C1 segment of cervical spinal cord (tissue), 14 donors: ENCODE measurements at regions not wholly inside any gene's neighbourhood (a gene's known extent, or its start where the extent isn't known, plus 50 kb on each side); places are given as distances from the start of the nearest gene placed in this dataset.

Experiments used
- DNase-seq, 14 donors: peaks; one replicate each; lab custom pipeline; 2025; lab: John Stamatoyannopoulos, UW

GRCh38 chr2:122105171-122105876, 349.9 kb downstream of the TSN start:
- DNase-seq = no peak

DNA sequence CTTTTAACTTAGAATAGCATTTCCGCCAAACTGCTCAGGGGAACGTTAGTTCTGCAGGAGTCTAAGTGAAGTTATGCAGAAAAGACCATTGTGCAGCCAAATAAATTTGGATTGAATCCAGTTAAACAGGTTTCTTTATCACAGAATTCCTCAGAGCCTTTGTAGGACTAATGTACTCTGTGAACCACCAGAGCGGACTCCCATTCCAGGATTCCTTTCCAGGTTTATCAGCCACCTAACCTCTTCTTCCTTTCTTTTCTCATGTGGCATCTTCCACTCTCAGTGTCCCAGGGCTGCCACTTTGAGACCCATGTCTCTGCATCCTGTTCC, 350.4 kb downstream of the TSN start:
- DNase-seq = no peak

- DNase-seq = no peak
Measured at GRCh38 chr2:122108186-122108585, 352.7 kb downstream of the TSN start.

GRCh38 chr2:122112216-122113005, 357.0 kb downstream of the TSN start:
- DNase-seq = peak in 1 of 14 donors; percentile 1

DNA sequence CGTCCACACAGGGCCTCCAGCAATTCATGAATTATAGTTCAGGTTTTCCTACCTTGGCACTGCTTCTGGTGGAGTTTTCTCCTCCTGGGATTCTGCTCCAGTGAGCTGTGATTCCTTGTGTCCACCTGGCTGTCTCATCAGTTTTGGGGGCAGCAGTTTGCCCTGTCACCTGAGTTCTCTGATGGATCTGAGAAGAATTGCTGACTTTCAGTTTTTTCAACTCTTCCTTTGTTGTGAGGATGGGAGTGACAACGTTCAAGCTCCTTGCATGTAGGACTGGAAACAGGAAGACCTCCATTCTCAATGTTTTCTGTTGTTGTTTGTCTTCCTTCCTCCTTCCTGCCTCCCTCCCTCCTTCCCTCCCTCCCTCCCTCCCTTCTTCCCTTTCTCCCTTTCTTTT, 359.0 kb downstream of the TSN start:
- DNase-seq = no peak

- DNase-seq = no peak
Measured at GRCh38 chr2:122117371-122117770, 361.9 kb downstream of the TSN start.

GRCh38 chr2:122129399-122129798, 373.9 kb downstream of the TSN start:
- no peak for DNase-seq

GRCh38 chr2:122132147-122132691, 376.8 kb downstream of the TSN start:
- no peak for DNase-seq

- no peak for DNase-seq
Measured at GRCh38 chr2:122135021-122135937, 379.8 kb downstream of the TSN start.

DNA sequence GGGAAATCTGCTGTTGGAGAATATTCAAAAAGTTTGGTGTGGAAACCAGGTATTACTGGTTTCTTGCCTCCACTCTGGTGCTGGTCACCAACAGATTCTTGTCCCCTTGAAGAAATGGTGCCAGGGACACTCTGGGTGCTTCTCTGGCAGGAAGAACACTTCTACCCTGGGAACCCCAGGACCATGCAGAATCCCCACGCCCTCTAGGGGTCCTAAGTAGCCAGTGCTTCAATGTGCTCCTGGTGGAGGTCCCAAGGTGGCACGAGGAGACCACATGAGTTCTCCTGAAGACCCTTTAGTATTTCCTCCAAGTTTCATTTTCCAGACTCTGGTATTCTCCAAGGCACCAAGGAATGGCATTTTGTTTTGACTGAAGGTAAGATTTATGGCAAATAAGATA, 380.6 kb downstream of the TSN start:
- no peak for DNase-seq

GRCh38 chr2:122138561-122138960, 383.1 kb downstream of the TSN start:
- DNase-seq = no peak

- DNase-seq = no peak
Measured at GRCh38 chr2:122139739-122140420, 384.4 kb downstream of the TSN start.

GRCh38 chr2:122144884-122145283, 389.4 kb downstream of the TSN start:
- DNase-seq = no peak

GRCh38 chr2:122145856-122146255, 390.4 kb downstream of the TSN start:
- DNase-seq = no peak

DNA sequence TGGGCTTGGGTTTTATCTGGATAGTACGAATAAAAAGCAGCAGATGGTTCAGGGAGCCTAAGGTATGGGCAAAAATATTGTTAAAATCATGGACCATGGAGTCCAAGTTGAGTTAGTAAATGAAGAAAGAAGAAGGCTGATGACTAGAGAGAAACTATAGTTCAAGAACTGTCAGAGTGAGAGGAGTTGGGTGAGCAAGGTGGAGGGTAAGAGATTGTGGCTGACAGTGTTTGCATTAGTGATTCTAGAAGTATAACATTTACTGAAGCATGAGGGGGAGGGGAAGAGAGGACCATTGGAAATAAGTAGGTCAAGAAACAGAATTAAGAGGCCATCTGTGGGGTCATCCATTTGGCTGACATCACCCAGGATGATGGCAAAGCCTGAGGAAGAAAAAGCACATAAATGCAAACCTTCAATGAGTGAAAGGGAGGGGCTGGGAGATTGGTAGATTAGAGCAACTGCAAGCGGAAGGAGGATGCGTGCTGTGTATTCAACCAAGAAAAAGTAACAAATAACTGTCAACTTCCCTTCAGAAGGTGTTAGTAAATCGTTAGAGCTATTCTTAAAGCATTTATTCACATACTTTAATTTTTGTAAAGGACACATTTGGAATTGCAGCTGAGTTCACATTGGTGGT, 392.8 kb downstream of the TSN start:
- no peak for DNase-seq

DNA sequence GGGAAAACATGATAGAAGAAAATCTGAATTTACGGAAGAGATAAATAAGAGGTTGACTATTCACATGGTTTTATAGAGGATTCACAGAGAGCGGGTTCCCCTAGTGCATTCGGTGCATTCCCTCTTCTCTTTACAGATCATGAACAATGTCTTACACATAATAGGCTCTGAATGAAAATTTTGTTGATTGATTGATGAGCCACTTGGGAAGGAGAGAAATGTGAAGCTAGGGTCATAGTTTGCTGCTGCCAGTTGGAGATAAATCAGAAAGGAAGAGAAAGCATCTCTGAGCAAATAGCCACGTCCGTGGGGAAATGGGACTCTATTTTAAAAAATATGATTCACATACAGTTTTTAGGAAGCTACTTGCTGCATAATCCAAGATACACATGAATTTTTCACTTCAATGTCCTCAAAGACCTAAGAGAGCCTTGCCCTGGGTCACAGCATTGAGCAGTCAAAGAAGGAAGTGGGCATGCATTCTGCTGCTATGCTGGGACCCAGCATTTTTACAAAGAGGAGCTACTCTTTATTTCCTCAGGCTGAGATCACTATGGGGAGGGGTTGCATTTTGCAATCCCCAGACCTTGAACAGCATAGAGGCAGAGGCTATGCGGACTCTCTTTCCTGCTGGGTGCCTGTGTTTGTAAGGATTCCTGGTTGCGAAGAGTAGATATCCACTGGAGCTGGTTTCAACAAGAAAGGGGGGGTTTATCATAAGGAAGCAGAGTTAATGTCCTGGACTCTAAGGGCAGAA, 395.3 kb downstream of the TSN start:
- DNase-seq = no peak

- DNase-seq = no peak
Measured at GRCh38 chr2:122152571-122152970, 397.1 kb downstream of the TSN start.

- no peak for DNase-seq
Measured at GRCh38 chr2:122156176-122156890, 400.9 kb downstream of the TSN start.

GRCh38 chr2:122157158-122157557, 401.7 kb downstream of the TSN start:
- DNase-seq = no peak
